SU-DHL-6 (cell line): ENCODE measurements at regions not wholly inside any gene's neighbourhood (a gene's known extent, or its start where the extent isn't known, plus 50 kb on each side); places are given as distances from the start of the nearest gene placed in this dataset.

Source experiments
- EZH2phosphoT487 ChIP-seq: fragments of 200-600 bp; sonication (generic), shearing (Covaris generic); conservative IDR thresholded peaks from 2 replicates; pipeline ENCODE4 v1.6.1; 2018; ENCODE audit warnings: mild to moderate bottlenecking, antibody characterized with exemption, low read length, moderate library complexity, mixed read lengths
- TF ChIP-seq, protein P1 (sequence below): fragments of 200-600 bp; sonication (generic); IDR thresholded peaks from one replicate; pipeline ENCODE4 v1.5.1; 2017; ENCODE audit warnings: antibody characterized with exemption, mild to moderate bottlenecking, low read length, moderate library complexity; ENCODE audit not compliant: insufficient read depth, poor library complexity, severe bottlenecking

DNA sequence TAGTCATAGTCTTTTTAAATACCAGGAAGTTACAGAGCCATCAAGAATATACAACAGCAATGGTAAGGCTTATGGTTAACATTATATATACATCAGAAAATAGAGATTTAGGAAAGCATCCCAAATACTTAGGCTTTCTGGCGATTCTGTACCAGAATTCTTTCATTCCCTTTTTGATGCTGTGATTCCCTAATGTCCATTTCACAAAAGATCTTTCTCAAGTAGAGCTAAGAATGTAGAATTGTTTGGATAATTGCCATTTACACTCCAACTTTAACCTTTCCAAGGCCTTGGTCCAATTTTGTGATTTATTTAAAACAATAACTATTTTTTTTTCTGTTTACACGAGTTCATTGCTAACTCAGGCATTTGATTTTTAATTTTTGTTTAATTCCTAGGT is 422.2 kb downstream of the MTX2 start:
- TF ChIP-seq, protein P1, sequence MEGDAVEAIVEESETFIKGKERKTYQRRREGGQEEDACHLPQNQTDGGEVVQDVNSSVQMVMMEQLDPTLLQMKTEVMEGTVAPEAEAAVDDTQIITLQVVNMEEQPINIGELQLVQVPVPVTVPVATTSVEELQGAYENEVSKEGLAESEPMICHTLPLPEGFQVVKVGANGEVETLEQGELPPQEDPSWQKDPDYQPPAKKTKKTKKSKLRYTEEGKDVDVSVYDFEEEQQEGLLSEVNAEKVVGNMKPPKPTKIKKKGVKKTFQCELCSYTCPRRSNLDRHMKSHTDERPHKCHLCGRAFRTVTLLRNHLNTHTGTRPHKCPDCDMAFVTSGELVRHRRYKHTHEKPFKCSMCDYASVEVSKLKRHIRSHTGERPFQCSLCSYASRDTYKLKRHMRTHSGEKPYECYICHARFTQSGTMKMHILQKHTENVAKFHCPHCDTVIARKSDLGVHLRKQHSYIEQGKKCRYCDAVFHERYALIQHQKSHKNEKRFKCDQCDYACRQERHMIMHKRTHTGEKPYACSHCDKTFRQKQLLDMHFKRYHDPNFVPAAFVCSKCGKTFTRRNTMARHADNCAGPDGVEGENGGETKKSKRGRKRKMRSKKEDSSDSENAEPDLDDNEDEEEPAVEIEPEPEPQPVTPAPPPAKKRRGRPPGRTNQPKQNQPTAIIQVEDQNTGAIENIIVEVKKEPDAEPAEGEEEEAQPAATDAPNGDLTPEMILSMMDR: no peak
- TF ChIP-seq EZH2phosphoT487: no peak
